T follicular helper cell (primary cell): ENCODE measurements at regions not wholly inside any gene's neighbourhood (a gene's known extent, or its start where the extent isn't known, plus 50 kb on each side); places are given as distances from the start of the nearest gene placed in this dataset.
"Not testable (repeated sequence)": the region's sequence is repeated elsewhere in the genome, so short reads cannot be mapped to it uniquely, and the experiment has no call there.

Experiments used
- DNase-seq: peaks from one replicate; pipeline ENCODE4 v3.0.0-alpha.2; 2020; ENCODE audit warnings: low read depth

- no peak for DNase-seq
Observed at GRCh38 chr18:2112435-2113045, 458.8 kb downstream of the METTL4 start.

- DNase-seq = no peak
Observed at GRCh38 chr18:2114289-2114688, 457.0 kb downstream of the METTL4 start.

- no peak for DNase-seq
Observed at GRCh38 chr18:2114765-2115164, 456.5 kb downstream of the METTL4 start.

- DNase-seq = no peak
Observed at GRCh38 chr18:2121224-2121623, 450.1 kb downstream of the METTL4 start.

GRCh38 chr18:2123077-2123476 lies 448.2 kb downstream of the METTL4 start:
- no peak for DNase-seq

GRCh38 chr18:2134364-2134763 lies 436.9 kb downstream of the METTL4 start:
- DNase-seq = no peak

- DNase-seq = no peak
Observed at GRCh38 chr18:2135309-2135708, 436.0 kb downstream of the METTL4 start.

DNA sequence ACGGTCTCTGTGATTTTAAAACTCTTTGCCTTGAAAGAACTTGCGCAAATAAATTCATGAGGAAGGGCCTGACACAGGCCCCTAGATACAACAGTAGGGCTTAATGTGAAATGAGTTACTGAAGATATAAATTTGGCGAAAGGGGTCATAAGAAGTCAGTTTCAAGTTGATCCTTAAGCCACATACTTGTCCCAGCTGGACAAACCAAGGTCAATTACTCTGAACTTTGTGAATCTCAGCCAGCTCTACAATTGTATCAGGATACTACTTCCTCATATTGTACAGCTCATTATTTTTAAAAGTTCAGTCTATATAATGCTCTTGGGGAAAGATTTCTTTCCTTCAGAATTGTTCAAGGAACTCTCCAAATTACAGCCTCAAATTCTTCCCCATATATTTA lies 432.8 kb downstream of the METTL4 start:
- DNase-seq = no peak

- DNase-seq = no peak
Observed at GRCh38 chr18:2139691-2140090, 431.6 kb downstream of the METTL4 start.

DNA sequence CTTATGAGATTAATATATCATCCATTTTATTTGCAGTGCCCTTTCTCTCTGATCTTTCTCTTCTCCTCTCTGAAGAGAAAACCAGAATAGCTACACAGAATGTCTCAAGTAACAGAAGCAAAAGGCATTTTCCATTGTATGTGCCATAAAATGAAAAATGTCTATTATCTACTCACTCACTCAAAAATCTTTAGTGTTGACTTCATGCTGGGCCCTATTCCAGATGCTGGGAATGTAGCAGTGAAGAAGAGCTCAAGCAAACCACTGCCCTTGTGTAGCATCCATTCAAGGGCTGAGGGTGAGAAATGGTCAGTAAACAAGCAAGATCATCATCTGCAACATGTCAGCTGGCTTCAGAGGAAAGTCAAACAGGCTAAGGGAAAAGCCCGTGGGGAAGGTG lies 427.7 kb downstream of the METTL4 start:
- DNase-seq = no peak

- no peak for DNase-seq
Observed at GRCh38 chr18:2144811-2145210, 426.5 kb downstream of the METTL4 start.

GRCh38 chr18:2146092-2146491 lies 425.2 kb downstream of the METTL4 start:
- DNase-seq = no peak

- DNase-seq = no peak
Observed at GRCh38 chr18:2146754-2147153, 424.6 kb downstream of the METTL4 start.

DNA sequence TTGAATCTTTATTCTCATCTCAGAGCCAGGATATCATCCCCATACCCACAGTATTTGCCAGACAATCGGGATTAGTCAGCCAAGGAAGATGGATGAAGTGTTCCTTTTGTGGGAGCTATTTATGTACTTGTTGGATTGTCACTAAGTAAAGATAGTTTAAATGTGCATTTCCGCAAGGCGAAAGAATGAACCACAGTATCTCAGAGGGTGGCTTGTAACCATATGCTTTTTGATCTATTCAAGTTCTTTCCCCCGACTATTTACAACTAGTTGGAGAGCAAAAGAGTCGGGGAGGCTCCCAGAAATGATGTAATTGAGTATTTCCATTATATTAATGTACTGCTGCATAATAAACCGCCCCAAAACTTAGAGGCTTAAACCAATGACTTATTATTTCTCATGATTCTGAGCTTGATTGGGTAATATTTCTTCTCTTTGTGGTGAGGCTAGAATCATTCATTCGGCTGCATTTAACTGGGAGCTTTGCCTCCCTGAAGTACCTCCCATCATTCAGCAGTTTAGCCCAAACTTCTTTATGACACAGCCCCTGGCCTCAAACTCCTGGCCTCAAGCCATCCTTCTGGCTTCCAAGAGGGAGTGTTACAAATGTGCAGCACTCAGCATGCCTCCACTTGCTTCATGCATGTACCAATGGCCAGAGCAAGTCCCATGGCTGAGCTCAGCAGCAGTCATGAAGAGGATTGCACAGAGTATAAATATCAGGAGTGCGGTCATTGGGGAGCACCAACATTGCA lies 423.7 kb downstream of the METTL4 start:
- no peak for DNase-seq

GRCh38 chr18:2148823-2149222 lies 422.5 kb downstream of the METTL4 start:
- no peak for DNase-seq

DNA sequence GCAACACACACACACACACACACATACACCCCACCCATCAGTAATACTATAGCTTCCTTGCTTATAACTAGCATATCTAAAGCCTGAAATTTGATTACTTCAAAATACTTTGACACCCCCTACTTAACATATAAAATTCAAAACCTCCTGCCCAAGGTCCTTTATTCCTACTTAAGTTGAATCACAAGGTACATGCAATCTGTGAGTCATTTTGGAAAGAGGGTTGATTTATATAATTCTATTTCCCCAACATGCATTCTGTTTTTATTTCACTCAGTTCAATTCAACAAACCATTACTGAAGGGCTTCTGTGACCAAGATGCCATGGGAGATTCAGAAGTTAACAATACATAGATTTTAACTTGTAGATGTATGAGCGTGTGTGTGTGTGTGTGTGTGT lies 420.7 kb downstream of the METTL4 start:
- DNase-seq = no peak

- no peak for DNase-seq
Observed at GRCh38 chr18:2154278-2154677, 417.0 kb downstream of the METTL4 start.

- no peak for DNase-seq
Observed at GRCh38 chr18:2164644-2165550, 406.4 kb downstream of the METTL4 start.

GRCh38 chr18:2166876-2167275 lies 404.4 kb downstream of the METTL4 start:
- DNase-seq = not testable (repeated sequence)

DNA sequence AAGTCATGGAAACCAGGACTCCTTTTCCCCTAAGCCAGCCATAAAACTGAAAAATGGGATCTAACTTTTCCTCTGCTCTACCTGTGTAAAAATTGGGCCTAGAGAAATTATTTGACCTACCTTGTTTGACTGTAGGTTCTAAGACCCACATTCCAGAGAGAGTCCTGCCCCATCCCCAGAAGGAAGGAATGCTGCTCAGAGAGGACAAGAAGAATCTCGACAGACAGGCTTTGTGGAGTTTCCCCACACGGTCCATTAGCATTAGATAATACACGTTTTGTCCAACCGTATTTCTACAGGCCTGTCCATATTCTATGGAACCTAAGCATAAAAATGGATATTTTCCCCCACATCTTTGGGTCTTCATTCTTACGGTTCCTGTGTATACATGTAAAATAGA lies 403.3 kb downstream of the METTL4 start:
- no peak for DNase-seq

DNA sequence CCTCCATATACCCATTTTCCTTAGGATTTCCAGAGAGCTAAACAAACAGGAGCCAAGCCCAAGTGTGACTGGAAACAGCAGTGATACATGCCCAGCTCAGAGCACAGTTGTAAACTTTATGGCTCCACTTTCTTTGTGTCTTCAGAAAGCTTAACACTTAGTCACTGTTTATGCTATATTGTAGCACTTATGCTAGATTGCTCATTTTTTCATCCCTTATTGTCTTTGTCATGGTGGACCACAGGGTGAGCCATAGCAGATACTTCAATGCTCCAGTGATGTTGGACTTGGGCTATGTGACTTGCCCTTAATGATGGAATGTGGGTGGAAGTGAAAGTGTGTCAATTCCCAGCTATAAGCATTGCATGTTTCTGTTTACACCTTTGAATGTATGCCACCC lies 401.6 kb downstream of the METTL4 start:
- DNase-seq = no peak

DNA sequence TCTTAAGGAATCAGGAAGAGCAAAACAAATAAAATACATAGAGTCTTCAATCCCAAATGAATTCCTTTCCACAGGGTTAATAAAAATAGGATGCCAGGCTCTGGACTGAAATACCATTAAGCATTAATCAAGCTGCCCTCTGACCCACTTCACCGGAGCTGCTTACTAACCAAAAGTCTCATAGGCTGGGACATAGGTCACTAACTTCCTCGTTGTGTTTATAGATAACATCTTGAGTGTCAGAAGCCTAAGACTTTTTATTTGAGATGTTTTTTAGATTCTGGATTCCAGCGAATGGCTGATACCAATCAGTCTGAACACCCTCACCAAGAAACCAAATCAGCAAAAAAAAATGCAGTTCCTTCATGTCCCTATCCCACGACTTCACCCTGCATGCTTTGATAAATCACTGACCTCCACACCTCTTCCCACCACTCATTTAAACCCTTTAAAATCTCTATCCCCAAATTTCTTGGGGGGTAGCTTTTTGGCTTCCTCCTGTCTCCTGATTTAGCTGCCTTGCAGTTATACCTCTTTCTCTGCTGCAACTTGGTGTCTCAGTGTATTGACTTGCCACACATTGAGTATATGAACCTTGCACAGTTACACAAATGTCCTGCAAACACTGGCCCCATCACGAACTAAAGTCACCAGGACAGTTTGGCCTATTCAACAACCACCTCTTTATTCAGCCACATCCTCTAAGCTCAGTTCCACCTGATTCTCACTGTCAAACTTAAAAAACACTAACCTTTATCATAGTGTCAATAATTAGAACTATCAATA lies 399.3 kb downstream of the METTL4 start:
- no peak for DNase-seq
